CD4-positive, alpha-beta T cell treated with Interleukin-1 beta for 1 hour (primary cell): ENCODE measurements at regions not wholly inside any gene's neighbourhood (a gene's known extent, or its start where the extent isn't known, plus 50 kb on each side); places are given as distances from the start of the nearest gene placed in this dataset.
A peak's percentile ranks its signal among the peaks of the same experiment; 100 is the strongest.

Experiments used
- DNase-seq, 2 donors: peaks; one replicate each; pipeline ENCODE4 v3.0.0-alpha.2; 2020 to 2022

GRCh38 chr12:127635838-127636237 lies 631.1 kb upstream of the TMEM132C start:
- DNase-seq: no peak

GRCh38 chr12:127636882-127637281 lies 630.1 kb upstream of the TMEM132C start:
- no peak for DNase-seq

GRCh38 chr12:127640181-127640886 lies 626.6 kb upstream of the TMEM132C start:
- DNase-seq: no peak

- no peak for DNase-seq
Observed at GRCh38 chr12:127642208-127642607, 624.8 kb upstream of the TMEM132C start.

- DNase-seq: no peak
Observed at GRCh38 chr12:127648321-127648720, 618.6 kb upstream of the TMEM132C start.

GRCh38 chr12:127649961-127650360 lies 617.0 kb upstream of the TMEM132C start:
- DNase-seq: no peak

GRCh38 chr12:127650626-127651025 lies 616.3 kb upstream of the TMEM132C start:
- no peak for DNase-seq

GRCh38 chr12:127652281-127652680 lies 614.7 kb upstream of the TMEM132C start:
- DNase-seq: no peak

GRCh38 chr12:127654383-127654985 lies 612.5 kb upstream of the TMEM132C start:
- DNase-seq: no peak

GRCh38 chr12:127655691-127656090 lies 611.3 kb upstream of the TMEM132C start:
- DNase-seq: no peak

- DNase-seq: no peak
Observed at GRCh38 chr12:127656266-127656665, 610.7 kb upstream of the TMEM132C start.

- DNase-seq: no peak
Observed at GRCh38 chr12:127657036-127657435, 609.9 kb upstream of the TMEM132C start.

- DNase-seq: no peak
Observed at GRCh38 chr12:127660961-127661360, 606.0 kb upstream of the TMEM132C start.

- no peak for DNase-seq
Observed at GRCh38 chr12:127663716-127664115, 603.3 kb upstream of the TMEM132C start.

GRCh38 chr12:127664901-127665300 lies 602.1 kb upstream of the TMEM132C start:
- no peak for DNase-seq

- DNase-seq: no peak
Observed at GRCh38 chr12:127667131-127667685, 599.8 kb upstream of the TMEM132C start.

- DNase-seq: no peak
Observed at GRCh38 chr12:127670294-127670693, 596.7 kb upstream of the TMEM132C start.

GRCh38 chr12:127670796-127671195 lies 596.2 kb upstream of the TMEM132C start:
- no peak for DNase-seq

- DNase-seq: no peak
Observed at GRCh38 chr12:127675936-127676335, 591.0 kb upstream of the TMEM132C start.

GRCh38 chr12:127677537-127678131 lies 589.3 kb upstream of the TMEM132C start:
- DNase-seq: peak in 1 of 2 donors; percentile 13

- DNase-seq: no peak
Observed at GRCh38 chr12:127678945-127679344, 588.0 kb upstream of the TMEM132C start.

- DNase-seq: no peak
Observed at GRCh38 chr12:127680516-127680915, 586.5 kb upstream of the TMEM132C start.

GRCh38 chr12:127681151-127681754 lies 585.7 kb upstream of the TMEM132C start:
- DNase-seq: no peak

GRCh38 chr12:127685491-127685890 lies 581.5 kb upstream of the TMEM132C start:
- DNase-seq: no peak
